ENCODE measurements at regions not wholly inside any gene's neighbourhood (a gene's known extent, or its start where the extent isn't known, plus 50 kb on each side); places are given as distances from the start of the nearest gene placed in this dataset.

DNA sequence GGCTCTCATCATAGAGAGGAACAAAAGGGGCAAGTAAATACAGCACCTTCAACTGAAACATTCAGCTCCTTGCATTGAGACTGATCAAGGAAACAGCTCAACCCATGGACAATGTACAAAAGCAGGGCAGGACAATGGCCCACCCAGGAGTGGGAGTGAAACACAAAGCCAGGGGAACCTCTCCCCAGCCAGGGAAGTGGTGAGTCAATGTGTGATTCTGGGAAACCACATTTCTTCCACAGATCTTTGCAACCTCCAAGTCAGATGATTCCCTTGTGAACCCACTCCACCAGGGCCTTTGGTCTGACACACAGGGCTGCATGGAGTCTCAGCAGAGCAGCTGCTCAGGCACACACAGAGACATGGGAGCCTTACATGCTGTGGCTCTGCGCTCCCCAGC, 294.5 kb downstream of the NR4A2 start:
- TF ChIP-seq, protein P1, sequence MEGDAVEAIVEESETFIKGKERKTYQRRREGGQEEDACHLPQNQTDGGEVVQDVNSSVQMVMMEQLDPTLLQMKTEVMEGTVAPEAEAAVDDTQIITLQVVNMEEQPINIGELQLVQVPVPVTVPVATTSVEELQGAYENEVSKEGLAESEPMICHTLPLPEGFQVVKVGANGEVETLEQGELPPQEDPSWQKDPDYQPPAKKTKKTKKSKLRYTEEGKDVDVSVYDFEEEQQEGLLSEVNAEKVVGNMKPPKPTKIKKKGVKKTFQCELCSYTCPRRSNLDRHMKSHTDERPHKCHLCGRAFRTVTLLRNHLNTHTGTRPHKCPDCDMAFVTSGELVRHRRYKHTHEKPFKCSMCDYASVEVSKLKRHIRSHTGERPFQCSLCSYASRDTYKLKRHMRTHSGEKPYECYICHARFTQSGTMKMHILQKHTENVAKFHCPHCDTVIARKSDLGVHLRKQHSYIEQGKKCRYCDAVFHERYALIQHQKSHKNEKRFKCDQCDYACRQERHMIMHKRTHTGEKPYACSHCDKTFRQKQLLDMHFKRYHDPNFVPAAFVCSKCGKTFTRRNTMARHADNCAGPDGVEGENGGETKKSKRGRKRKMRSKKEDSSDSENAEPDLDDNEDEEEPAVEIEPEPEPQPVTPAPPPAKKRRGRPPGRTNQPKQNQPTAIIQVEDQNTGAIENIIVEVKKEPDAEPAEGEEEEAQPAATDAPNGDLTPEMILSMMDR (IDR thresholded peaks at IDR 0.05), result no peak
- no peak for TF ChIP-seq POLR2AphosphoS5 (IDR thresholded peaks at IDR 0.05; ENCODE audit: insufficient read depth in 1 of 2, low read depth in 1 of 2)
- TF ChIP-seq POLR2A (IDR thresholded peaks at IDR 0.05), result no peak
